Smooth muscle cell (in vitro differentiated cells): ENCODE measurements at regions not wholly inside any gene's neighbourhood (a gene's known extent, or its start where the extent isn't known, plus 50 kb on each side); places are given as distances from the start of the nearest gene placed in this dataset.

Source experiments
- DNase-seq: peaks from one replicate; lab custom pipeline; 2025; ENCODE audit not compliant: unreplicated experiment; lab: John Stamatoyannopoulos, UW
- H2AFZ ChIP-seq: fragments of 200-600 bp; sonication (generic); 2 replicates; pipeline ENCODE4 v1.6.0; 2016; ENCODE audit warnings: antibody characterized with exemption, low read depth, mild to moderate bottlenecking
- H3F3A ChIP-seq: fragments of 200-600 bp; sonication (generic); 2 replicates; pipeline ENCODE4 v1.6.0; 2017; ENCODE audit warnings: antibody characterized with exemption, low read depth
- H3K27ac ChIP-seq: fragments of 200-600 bp; sonication (generic); 2 replicates; pipeline ENCODE4 v1.5.1; 2016; ENCODE audit warnings: low read depth, mild to moderate bottlenecking
- H3K27me3 ChIP-seq: fragments of 200-600 bp; sonication (generic); 2 replicates; pipeline ENCODE4 v1.6.1; 2016; ENCODE audit warnings: low read depth, mild to moderate bottlenecking
- H3K36me3 ChIP-seq: fragments of 200-600 bp; sonication (generic); 2 replicates; pipeline ENCODE4 v1.5.1; 2016; ENCODE audit warnings: low read depth
- H3K4me1 ChIP-seq: fragments of 200-600 bp; sonication (generic); 2 replicates; pipeline ENCODE4 v1.5.1; 2016; ENCODE audit warnings: low read depth
- H3K4me2 ChIP-seq: fragments of 200-600 bp; sonication (generic); 2 replicates; pipeline ENCODE4 v1.6.0; 2016; ENCODE audit warnings: mild to moderate bottlenecking
- H3K4me3 ChIP-seq: fragments of 200-600 bp; sonication (generic); 2 replicates; pipeline ENCODE4 v1.5.1; 2016; ENCODE audit warnings: mild to moderate bottlenecking
- H3K79me2 ChIP-seq: fragments of 200-600 bp; sonication (generic); 2 replicates; pipeline ENCODE4 v1.6.0; 2016; ENCODE audit warnings: low read depth, mild to moderate bottlenecking
- H3K9ac ChIP-seq: fragments of 200-600 bp; sonication (generic); 2 replicates; pipeline ENCODE4 v1.6.0; 2016; ENCODE audit warnings: low read depth
- H3K9me3 ChIP-seq: fragments of 200-600 bp; sonication (generic); replicated peaks from 2 replicates; pipeline ENCODE4 v1.5.1; 2016; ENCODE audit warnings: low read depth
- H4K20me1 ChIP-seq: fragments of 200-600 bp; sonication (generic); 2 replicates; pipeline ENCODE4 v1.6.0; 2016; ENCODE audit warnings: low read depth
- WGBS: methylation state at CpG from one replicate; pipeline ENCODE4 v1.1.7; 2016; ENCODE audit warnings: low lambda C conversion rate; 5-methylcytosine and 5-hydroxymethylcytosine counted together
- TF ChIP-seq, protein P1 (sequence below): fragments of 200-600 bp; sonication (generic); IDR thresholded peaks from 2 replicates; pipeline ENCODE4 v1.5.1; 2017; ENCODE audit warnings: borderline replicate concordance, mild to moderate bottlenecking, antibody characterized with exemption; ENCODE audit not compliant: insufficient read depth, poor library complexity, severe bottlenecking

DNA sequence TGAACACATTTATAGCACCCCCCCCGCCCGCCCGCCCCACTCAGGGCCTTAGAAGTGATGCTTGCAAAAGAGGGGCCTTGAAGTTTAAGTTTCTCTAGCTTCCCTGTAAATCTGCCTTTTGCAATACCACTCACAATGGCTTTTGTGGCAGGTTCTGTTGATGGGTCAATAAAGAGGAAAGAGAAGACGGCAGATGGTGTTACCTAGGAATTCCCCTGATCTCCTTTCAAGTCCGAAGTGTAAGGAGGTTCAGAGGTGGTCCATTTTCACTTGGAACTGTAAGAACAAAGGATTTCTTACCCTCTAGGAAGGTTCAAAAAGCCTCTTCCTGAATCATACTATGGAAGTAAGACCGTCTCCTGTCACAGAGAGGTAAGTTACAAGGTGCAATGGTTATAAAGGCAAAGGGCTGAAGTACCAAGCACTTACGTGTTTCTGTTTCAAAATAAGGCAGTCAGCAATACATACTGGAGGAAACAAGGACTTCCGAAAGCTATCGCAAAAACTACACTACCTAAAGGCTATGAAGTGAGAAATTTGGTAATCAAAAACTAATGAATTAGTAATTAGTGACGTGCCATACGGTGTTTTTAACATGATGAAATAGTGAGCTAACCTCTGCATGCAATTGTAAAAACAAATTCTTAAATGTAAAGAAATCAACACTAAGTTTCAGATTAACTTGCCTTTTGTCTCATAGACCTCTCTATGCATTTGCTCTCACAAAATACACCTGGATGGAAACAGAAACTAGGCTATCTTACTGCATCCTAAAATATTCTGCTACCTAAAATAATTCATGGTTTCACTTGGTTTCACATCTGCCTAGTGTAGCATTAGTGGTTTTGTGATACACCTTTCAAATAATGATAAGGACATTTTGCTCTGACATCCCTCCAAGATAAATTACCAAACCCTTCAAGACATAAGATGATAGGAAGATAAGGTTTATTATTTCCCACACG lies 589.4 kb upstream of the FAM174A start:
- Histone ChIP-seq H3K4me2 (no peak overlapping the region), H3K36me3 (no peaks in the 10 kb centered on the region), H3K9ac (no peak overlapping the region), H3K79me2 (no peaks in the 10 kb centered on the region), H3K27me3 (no peaks in the 10 kb centered on the region), H2AFZ (no peak overlapping the region), H3F3A (no peaks in the 10 kb centered on the region), H3K4me1 (no peaks in the 10 kb centered on the region), H4K20me1 (no peaks in the 10 kb centered on the region), H3K9me3 (no peaks in the 10 kb centered on the region), H3K27ac (no peak overlapping the region), H3K4me3 (no peak overlapping the region)
- DNase-seq: no peak
- TF ChIP-seq, protein P1, sequence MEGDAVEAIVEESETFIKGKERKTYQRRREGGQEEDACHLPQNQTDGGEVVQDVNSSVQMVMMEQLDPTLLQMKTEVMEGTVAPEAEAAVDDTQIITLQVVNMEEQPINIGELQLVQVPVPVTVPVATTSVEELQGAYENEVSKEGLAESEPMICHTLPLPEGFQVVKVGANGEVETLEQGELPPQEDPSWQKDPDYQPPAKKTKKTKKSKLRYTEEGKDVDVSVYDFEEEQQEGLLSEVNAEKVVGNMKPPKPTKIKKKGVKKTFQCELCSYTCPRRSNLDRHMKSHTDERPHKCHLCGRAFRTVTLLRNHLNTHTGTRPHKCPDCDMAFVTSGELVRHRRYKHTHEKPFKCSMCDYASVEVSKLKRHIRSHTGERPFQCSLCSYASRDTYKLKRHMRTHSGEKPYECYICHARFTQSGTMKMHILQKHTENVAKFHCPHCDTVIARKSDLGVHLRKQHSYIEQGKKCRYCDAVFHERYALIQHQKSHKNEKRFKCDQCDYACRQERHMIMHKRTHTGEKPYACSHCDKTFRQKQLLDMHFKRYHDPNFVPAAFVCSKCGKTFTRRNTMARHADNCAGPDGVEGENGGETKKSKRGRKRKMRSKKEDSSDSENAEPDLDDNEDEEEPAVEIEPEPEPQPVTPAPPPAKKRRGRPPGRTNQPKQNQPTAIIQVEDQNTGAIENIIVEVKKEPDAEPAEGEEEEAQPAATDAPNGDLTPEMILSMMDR: no peak
- 84% methylated on average over 12 of the region's 12 CpGs for WGBS

GRCh38 chr5:99940540-99940939 lies 594.6 kb upstream of the FAM174A start:
- Histone ChIP-seq H4K20me1 (no peaks in the 10 kb centered on the region), H3K4me1 (no peaks in the 10 kb centered on the region), H3K27ac (no peak overlapping the region), H3K27me3 (no peaks in the 10 kb centered on the region), H3K9me3 (no peaks in the 10 kb centered on the region), H3K4me3 (no peak overlapping the region), H3K79me2 (no peaks in the 10 kb centered on the region), H3F3A (no peaks in the 10 kb centered on the region), H3K36me3 (no peaks in the 10 kb centered on the region), H2AFZ (no peak overlapping the region), H3K9ac (no peak overlapping the region), H3K4me2 (no peak overlapping the region)
- TF ChIP-seq, protein P1: no peak
- DNase-seq: no peak

GRCh38 chr5:99936911-99937310 lies 598.3 kb upstream of the FAM174A start:
- H2AFZ ChIP-seq: no peak overlapping the region
- H3K27ac ChIP-seq: no peak overlapping the region
- no peaks in the 10 kb centered on the region for H3K4me1 ChIP-seq
- H3K9ac ChIP-seq: no peak overlapping the region
- WGBS: 10% methylated on average over 1 of the region's 1 CpG
- no peaks in the 10 kb centered on the region for H4K20me1 ChIP-seq
- no peaks in the 10 kb centered on the region for H3K36me3 ChIP-seq
- no peaks in the 10 kb centered on the region for H3F3A ChIP-seq
- TF ChIP-seq, protein P1: no peak
- H3K79me2 ChIP-seq: no peaks in the 10 kb centered on the region
- DNase-seq: no peak
- no peak overlapping the region for H3K4me2 ChIP-seq
- H3K9me3 ChIP-seq: no peaks in the 10 kb centered on the region
- no peak overlapping the region for H3K4me3 ChIP-seq
- no peaks in the 10 kb centered on the region for H3K27me3 ChIP-seq

DNA sequence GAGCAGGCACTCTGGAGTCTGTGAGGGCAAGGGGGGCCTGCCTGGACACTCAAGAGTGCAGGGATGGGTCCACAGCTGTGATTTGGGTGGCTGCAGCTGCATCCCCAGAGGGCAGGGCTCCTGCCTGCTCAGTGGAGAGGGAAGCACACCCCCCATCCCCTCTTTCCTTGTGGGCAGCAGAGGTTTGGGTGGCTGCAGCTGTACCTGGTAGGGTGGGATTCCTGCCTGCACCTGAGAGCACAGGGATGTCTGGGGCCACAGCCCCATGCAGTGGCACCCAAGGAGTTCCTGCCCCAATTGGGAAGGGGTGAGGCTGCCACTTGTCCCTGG lies 605.4 kb upstream of the FAM174A start:
- H3K4me3 ChIP-seq: no peak overlapping the region
- H3K4me1 ChIP-seq: no peaks in the 10 kb centered on the region
- H3K36me3 ChIP-seq: no peaks in the 10 kb centered on the region
- no peaks in the 10 kb centered on the region for H3F3A ChIP-seq
- H3K9me3 ChIP-seq: no peaks in the 10 kb centered on the region
- no peak overlapping the region for H3K4me2 ChIP-seq
- TF ChIP-seq, protein P1: no peak
- H2AFZ ChIP-seq: no peak overlapping the region
- no peaks in the 10 kb centered on the region for H3K27me3 ChIP-seq
- DNase-seq: no peak
- no peak overlapping the region for H3K9ac ChIP-seq
- no peaks in the 10 kb centered on the region for H4K20me1 ChIP-seq
- H3K27ac ChIP-seq: no peak overlapping the region
- H3K79me2 ChIP-seq: no peaks in the 10 kb centered on the region
